A549 (cell line): ENCODE measurements at regions not wholly inside any gene's neighbourhood (a gene's known extent, or its start where the extent isn't known, plus 50 kb on each side); places are given as distances from the start of the nearest gene placed in this dataset.

Source experiments
- CHD2 ChIP-seq: fragments of 150-350 bp; IDR thresholded peaks from 2 replicates; pipeline ENCODE4 v1.6.1; 2014; ENCODE audit warnings: low read length; ENCODE audit not compliant: partially characterized antibody
- CTCF ChIP-seq: fragments of >200 bp; sonication (Bioruptor Twin); formaldehyde crosslinking; IDR thresholded peaks from 3 replicates; pipeline ENCODE4 v1.5.1; 2016
- JUN ChIP-seq, 2 experiments: fragments of >200 bp; sonication (Bioruptor Twin); formaldehyde crosslinking; IDR thresholded peaks; 2 replicates in 1 of 2; 3 replicates in 1 of 2; pipeline ENCODE4 v1.6.1; 2016 to 2017
- MAFK ChIP-seq: fragments of 450-650 bp; IDR thresholded peaks from 2 replicates; pipeline ENCODE4 v1.6.1; 2014; ENCODE audit not compliant: partially characterized antibody
- POLR2A ChIP-seq: IDR thresholded peaks from 2 replicates; pipeline ENCODE4 v1.6.1; 2012; ENCODE audit warnings: mild to moderate bottlenecking, low read length
- RNF2 ChIP-seq: fragments of 200-600 bp; sonication (generic); IDR thresholded peaks from 2 replicates; pipeline ENCODE4 v1.6.1; 2016; ENCODE audit warnings: low read depth, mild to moderate bottlenecking, antibody characterized with exemption, moderate library complexity, borderline replicate concordance
- SMC3 ChIP-seq: fragments of >200 bp; sonication (Bioruptor Twin); formaldehyde crosslinking; IDR thresholded peaks from 3 replicates; pipeline ENCODE4 v1.6.1; 2018; ENCODE audit warnings: inconsistent platforms

GRCh38 chr2:111673526-111673925 is 210.5 kb downstream of the ANAPC1 start:
- TF ChIP-seq RNF2 (no peak), MAFK (no peak), CHD2 (no peak), JUN (IDR thresholded peaks at IDR 0.05) (no peak), POLR2A (no peak), CTCF (no peak), SMC3 (no peak)
